Ectodermal cell (in vitro differentiated cells): ENCODE measurements at regions not wholly inside any gene's neighbourhood (a gene's known extent, or its start where the extent isn't known, plus 50 kb on each side); places are given as distances from the start of the nearest gene placed in this dataset.

Source experiments
- H3K27ac ChIP-seq: 2 replicates; pipeline ENCODE4 v1.7.0; 2013; ENCODE audit warnings: mild to moderate bottlenecking, low read depth, low read length; ENCODE audit not compliant: insufficient read depth, poor library complexity, severe bottlenecking
- H3K27me3 ChIP-seq: 2 replicates; pipeline ENCODE4 v1.7.0; 2013; ENCODE audit warnings: mild to moderate bottlenecking, low read length; ENCODE audit not compliant: insufficient read depth, control insufficient read depth, poor library complexity, severe bottlenecking
- H3K36me3 ChIP-seq: one replicate; pipeline ENCODE4 v1.7.0; 2013; ENCODE audit warnings: low read length; ENCODE audit not compliant: control insufficient read depth, insufficient read depth
- H3K4me1 ChIP-seq: one replicate; pipeline ENCODE4 v1.7.0; 2013; ENCODE audit warnings: low read length; ENCODE audit not compliant: control insufficient read depth, insufficient read depth
- H3K4me3 ChIP-seq: 2 replicates; pipeline ENCODE4 v1.7.0; 2013; ENCODE audit warnings: low read depth, low read length, control low read depth; ENCODE audit not compliant: insufficient read depth
- H3K9me3 ChIP-seq: 2 replicates; pipeline ENCODE4 v1.7.0; 2013; ENCODE audit warnings: mild to moderate bottlenecking, low read length, moderate library complexity; ENCODE audit not compliant: control insufficient read depth
- WGBS, 2 experiments: methylation state at CpG; one replicate each; pipeline ENCODE4 v1.1.7; 2013; ENCODE audit warnings: missing lambda C conversion rate in 2 of 2; 5-methylcytosine and 5-hydroxymethylcytosine counted together

DNA sequence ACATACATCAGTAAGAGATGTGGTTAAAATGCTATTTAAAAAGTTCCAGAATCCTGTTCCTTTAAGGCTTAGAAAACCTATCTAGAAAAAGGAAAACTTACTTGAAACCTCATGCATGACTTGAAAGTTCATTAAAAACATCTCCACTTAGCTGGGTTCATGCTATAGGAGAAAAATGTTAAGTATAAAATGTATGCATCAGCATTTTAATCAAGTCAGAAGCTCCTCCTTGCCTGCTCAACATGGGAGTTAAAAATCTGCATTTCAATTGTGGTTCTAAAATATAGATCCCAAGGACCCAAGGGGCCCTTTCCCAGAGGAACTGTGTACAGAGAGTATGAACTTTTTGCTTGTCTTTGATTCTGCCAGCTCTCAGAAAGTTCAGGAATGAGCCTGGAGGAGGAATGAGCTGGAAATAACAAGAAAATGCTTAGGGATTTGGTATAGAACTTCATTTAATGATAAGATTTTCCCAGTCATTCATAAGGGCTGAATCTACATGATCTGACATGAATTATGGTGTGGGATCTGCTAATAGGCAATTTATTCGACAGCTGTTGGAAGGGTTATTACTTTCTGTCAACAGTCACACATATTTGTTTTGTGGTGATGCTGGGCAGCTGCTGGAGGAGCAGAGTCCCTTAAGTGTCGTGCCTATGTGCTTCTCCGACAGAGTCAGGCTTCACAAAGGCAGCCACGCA lies 85.6 kb upstream of the MTPN start:
- no peak overlapping the region for H3K27ac ChIP-seq
- H3K4me1 ChIP-seq = no peaks in the 10 kb centered on the region
- H3K27me3 ChIP-seq = no peaks in the 10 kb centered on the region
- H3K9me3 ChIP-seq = no peaks in the 10 kb centered on the region
- H3K36me3 ChIP-seq = no peaks in the 10 kb centered on the region
- no peak overlapping the region for H3K4me3 ChIP-seq
- WGBS, 2 experiments = 84 to 91% methylated on average over 4 of the region's 4 CpGs

DNA sequence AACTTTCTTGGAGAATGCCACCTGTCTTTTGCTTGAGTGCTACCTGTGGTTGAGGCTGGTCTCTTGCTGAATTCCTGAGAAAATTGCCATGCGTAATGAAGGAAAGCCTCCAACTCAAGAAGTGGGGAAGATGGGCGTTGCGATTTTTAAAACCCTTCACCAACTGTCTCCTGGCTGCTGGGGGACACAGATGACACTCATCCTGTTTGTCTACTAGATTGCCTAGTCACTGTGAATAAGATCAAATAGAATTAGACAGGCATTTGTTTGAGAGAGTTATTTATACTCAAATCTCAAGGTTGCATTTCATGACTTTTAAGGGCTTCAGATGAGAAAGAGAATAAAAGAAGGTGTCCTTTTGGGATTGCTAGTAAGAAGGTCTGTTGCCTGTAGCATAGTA lies 84.3 kb upstream of the MTPN start:
- no peak overlapping the region for H3K4me3 ChIP-seq
- 95% methylated on average over 3 of the region's 3 CpGs for WGBS, 2 experiments
- no peaks in the 10 kb centered on the region for H3K9me3 ChIP-seq
- no peaks in the 10 kb centered on the region for H3K36me3 ChIP-seq
- H3K27me3 ChIP-seq = no peaks in the 10 kb centered on the region
- H3K4me1 ChIP-seq = no peaks in the 10 kb centered on the region
- no peak overlapping the region for H3K27ac ChIP-seq

DNA sequence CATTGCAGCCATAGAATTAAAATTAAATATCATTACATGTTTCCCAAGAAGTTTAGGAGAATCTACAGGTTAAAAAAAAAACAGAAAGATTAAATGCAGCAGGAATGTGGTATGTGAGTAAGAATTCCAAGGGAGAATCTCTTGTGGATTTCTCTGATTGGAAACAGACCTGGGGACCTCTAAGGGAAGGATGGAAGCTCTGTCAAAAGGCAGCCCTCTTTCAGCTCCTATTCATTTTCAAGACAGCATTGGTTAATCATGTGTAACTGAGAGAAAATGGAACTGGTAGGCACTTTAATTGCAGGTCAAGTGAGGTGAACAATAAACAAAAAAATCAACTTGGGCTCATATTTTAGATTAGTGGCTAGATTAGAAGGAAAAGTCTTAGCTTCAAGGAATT lies 81.4 kb upstream of the MTPN start:
- no peak overlapping the region for H3K27ac ChIP-seq
- no peak overlapping the region for H3K4me3 ChIP-seq
- H3K36me3 ChIP-seq = no peaks in the 10 kb centered on the region
- no peaks in the 10 kb centered on the region for H3K4me1 ChIP-seq
- H3K9me3 ChIP-seq = no peaks in the 10 kb centered on the region
- no peaks in the 10 kb centered on the region for H3K27me3 ChIP-seq

DNA sequence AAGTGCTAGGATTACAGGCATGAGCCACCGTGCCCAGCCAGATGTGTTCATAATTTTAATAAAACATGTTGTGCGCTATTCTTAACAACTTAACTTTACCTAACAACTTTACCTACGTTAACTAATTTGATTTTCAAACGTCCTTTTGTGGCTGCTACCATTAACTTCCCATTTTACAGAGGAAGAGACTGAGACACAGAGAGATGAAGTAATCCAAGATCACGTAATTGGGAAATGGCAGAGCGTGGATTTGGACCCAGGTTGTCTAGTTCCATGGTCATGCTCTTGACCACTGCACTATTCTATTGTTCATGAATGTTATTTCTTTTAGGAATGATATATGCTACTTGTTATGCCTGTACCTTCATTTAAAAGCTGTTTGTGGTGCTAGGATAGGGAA lies 80.3 kb upstream of the MTPN start:
- Histone ChIP-seq H3K27me3 (no peaks in the 10 kb centered on the region), H3K9me3 (no peaks in the 10 kb centered on the region), H3K27ac (no peak overlapping the region), H3K36me3 (no peaks in the 10 kb centered on the region), H3K4me1 (no peaks in the 10 kb centered on the region), H3K4me3 (no peak overlapping the region)
- 96 to 98% methylated on average over 6 of the region's 6 CpGs for WGBS, 2 experiments

DNA sequence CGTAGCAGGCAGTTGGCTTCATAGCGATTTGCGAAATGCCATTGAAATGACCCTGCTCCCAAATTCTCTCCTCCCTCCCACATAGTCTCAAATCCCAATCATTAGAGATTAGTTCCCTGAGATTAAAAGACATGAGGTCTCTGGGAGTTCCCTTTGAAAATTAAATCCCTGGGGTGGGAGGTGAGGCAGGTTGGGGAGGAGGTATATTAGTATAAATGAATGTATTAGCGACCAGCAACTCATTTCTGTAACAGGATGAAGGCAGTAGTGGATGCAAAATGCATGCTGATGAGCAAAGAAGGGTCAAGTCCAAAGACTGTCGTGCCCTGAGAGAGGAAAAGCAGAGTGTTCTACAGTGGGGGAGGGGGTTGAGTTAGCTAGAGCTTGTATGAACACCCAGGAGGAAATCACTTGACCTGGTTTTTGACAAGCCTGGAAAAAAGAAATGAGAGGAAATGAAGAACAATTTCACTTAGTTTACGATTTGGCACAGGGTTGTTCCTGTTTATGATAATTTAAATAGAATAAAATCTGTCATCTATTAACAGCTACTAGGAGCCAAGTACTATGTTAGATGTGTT lies 79.6 kb upstream of the MTPN start:
- Histone ChIP-seq H3K36me3 (no peaks in the 10 kb centered on the region), H3K9me3 (no peaks in the 10 kb centered on the region), H3K27me3 (no peaks in the 10 kb centered on the region), H3K4me3 (no peak overlapping the region), H3K27ac (no peak overlapping the region), H3K4me1 (no peaks in the 10 kb centered on the region)
- 91 to 95% methylated on average over 5 of the region's 6 CpGs for WGBS, 2 experiments

DNA sequence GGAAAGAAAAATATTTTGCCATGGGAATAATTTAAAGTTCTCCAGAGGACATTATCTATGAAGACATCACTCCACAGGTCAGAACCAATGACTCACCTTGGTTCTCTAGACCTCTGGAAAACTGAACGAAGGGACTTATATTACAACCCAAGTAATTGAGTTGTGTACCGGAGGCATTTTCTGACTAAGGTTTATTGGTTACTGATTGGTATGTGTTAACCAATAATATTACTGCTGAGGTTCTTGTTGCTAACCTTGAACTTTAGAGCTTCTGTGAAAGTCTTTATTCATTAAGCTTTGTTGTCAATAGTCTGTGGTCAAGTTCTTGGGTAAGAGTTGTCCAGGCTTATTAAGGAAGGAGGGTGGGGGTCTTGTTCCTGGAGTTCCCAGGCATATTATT lies 78.1 kb upstream of the MTPN start:
- no peak overlapping the region for H3K4me3 ChIP-seq
- no peaks in the 10 kb centered on the region for H3K27me3 ChIP-seq
- no peaks in the 10 kb centered on the region for H3K9me3 ChIP-seq
- H3K36me3 ChIP-seq = no peaks in the 10 kb centered on the region
- 96 to 97% methylated on average over 2 of the region's 2 CpGs for WGBS, 2 experiments
- no peak overlapping the region for H3K27ac ChIP-seq
- no peaks in the 10 kb centered on the region for H3K4me1 ChIP-seq

DNA sequence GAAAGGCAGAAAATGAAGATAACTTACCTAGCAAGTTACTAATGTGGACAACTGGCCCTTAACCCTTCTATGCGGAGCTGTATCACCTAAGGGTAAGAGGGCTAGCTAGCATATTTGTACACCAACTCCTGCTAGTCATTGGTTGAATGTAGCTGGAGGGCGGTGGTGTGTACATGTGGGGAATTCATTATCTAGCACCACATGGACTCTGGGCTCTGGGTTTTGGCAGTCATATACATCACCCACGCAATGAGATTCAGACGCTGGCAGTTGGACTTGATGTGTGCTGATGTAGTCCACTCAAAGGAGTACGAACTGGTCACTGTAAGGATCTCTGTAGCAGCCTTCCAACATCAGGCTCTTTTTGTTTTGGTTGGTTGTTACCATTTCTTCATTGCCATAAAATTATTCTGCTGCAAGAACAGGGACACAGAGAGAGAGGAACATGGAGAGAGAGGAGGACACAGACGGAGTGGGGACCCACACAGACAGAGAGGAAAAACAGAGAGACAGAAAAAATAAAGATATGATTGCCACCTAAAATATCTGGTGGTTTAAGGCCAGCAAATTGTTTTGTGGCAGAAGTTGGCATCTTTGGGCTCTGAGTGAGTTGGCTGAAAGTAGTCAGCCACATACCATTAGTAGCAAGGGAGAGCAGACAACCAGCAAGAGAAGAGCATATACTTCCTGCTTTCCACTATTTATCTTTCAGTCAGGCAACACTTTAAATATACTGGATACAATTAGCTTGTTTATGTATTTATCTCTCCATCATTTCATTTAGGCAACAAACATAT lies 76.7 kb upstream of the MTPN start:
- H3K36me3 ChIP-seq = no peaks in the 10 kb centered on the region
- no peaks in the 10 kb centered on the region for H3K27me3 ChIP-seq
- H3K4me1 ChIP-seq = no peaks in the 10 kb centered on the region
- H3K27ac ChIP-seq = no peak overlapping the region
- no peak overlapping the region for H3K4me3 ChIP-seq
- WGBS, 2 experiments = 95 to 97% methylated on average over 6 of the region's 6 CpGs
- no peaks in the 10 kb centered on the region for H3K9me3 ChIP-seq

DNA sequence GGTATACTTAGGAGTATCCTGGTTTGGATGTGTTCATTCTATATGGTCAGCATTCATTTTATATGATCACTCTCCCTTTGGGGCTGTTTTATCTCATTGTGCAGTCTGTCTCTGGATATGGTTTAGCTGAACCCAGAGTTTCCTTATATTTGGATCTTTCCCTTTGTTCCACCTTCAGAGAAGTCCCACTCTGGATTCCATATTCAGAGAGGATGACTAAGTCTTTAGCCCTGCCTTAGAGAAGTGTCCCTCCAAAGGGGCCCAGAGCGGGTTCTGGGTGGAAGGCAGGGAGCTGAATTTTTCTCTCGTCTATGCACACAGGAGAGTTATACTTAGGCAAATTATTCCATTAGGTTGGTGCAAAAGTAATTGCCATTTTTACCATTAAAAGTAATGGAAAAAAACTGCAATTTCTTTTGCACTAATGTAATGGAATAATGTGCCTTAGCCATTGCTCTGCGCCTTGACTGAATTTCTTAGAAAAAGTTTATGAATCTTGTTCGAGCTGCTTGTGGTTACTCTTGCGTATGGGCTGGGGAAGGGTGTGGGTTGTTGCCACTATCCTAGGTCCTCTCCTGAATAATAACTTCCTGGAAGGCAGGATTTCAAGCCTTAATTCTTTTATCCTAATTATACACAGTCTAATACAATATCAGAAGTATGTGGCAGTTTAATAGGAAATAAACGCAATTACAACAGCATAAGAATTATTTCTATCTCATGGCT lies 74.2 kb upstream of the MTPN start:
- 94 to 96% methylated on average over 5 to 6 of the region's 6 CpGs for WGBS, 2 experiments
- H3K27ac ChIP-seq = no peak overlapping the region

DNA sequence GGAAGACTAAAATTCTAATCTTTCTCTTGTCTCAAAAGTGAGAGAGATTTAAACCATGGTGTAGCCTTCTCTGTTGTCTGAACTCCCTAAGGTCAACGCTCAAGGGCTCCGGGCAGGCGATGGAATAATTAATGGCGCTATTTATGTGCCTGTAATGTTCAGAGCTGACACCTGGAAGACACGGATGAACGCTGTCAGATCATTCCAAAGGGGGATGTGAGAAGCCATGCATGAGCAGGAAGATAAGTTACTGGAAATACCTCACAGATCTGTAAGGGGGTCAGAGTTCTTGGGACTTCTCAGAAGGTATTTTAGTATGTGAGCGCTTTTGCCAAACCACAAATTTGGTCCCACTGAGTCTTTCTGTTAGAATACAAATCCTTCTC lies 73.3 kb upstream of the MTPN start:
- Histone ChIP-seq H3K4me3 (no peak overlapping the region), H3K9me3 (no peaks in the 10 kb centered on the region), H3K27me3 (no peaks in the 10 kb centered on the region), H3K4me1 (no peaks in the 10 kb centered on the region), H3K27ac (no peak overlapping the region), H3K36me3 (no peaks in the 10 kb centered on the region)
- 92 to 96% methylated on average over 7 of the region's 7 CpGs for WGBS, 2 experiments

More for the DNA sequence above, 74.2 kb upstream of the MTPN start:
- H3K27me3 ChIP-seq = no peaks in the 10 kb centered on the region
- H3K4me3 ChIP-seq = no peak overlapping the region
- no peaks in the 10 kb centered on the region for H3K9me3 ChIP-seq
- no peaks in the 10 kb centered on the region for H3K36me3 ChIP-seq
- H3K4me1 ChIP-seq = no peaks in the 10 kb centered on the region
